IPS-18c (cell line): ENCODE measurements at regions not wholly inside any gene's neighbourhood (a gene's known extent, or its start where the extent isn't known, plus 50 kb on each side); places are given as distances from the start of the nearest gene placed in this dataset.
"Not testable (repeated sequence)": the region's sequence is repeated elsewhere in the genome, so short reads cannot be mapped to it uniquely, and the experiment has no call there.

Experiments used
- H3K4me3 ChIP-seq: 2 replicates; pipeline ENCODE4 v1.7.0; 2013; ENCODE audit warnings: low read depth, mild to moderate bottlenecking, low read length, moderate library complexity; ENCODE audit not compliant: insufficient read depth
- H3K9me3 ChIP-seq: one replicate; pipeline ENCODE4 v1.6.1; 2013; ENCODE audit warnings: mild to moderate bottlenecking, low read length, moderate library complexity; ENCODE audit not compliant: control insufficient read depth, insufficient read depth

DNA sequence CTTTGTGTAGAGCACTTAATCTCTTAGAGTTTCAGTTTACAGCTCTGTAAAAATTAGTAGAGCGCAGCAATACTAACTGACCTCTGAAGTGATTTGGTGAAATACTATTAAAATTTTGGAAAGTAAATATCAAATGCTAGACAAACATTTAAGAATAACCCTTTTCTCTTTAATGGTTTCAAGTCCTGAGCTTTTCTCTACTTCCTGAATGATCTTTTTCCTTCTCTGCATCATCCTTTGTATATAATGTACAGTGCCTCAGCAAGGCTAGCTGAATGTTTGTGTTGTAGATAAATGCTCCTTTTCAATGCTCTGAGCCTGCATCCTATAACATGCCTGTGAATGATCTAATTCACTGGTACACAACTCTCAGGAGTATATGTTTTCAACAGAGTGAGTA, 272.9 kb downstream of the ADGRL2 start:
- Histone ChIP-seq H3K4me3 (no peak overlapping the region), H3K9me3 (no peaks in the 10 kb centered on the region)

DNA sequence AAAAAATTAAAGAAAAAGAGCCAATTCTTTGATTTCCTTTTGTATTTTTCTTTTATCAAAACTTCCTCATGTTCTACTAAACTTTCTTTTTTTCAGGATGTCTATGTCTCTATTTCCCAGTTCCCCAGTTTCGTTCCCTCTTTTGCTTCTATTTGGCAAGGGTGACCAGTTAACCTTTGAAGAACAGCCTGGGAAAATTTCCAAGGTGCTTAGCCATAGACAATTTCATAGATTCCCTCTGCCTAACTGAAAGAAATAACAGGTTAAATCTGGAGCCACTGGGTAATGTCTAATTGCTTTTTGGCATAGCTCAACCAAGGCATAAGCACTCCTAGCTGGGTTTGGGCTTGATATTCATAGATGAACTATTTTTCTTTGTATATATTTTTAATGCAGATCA, 272.3 kb downstream of the ADGRL2 start:
- Histone ChIP-seq H3K4me3 (no peak overlapping the region), H3K9me3 (no peaks in the 10 kb centered on the region)

DNA sequence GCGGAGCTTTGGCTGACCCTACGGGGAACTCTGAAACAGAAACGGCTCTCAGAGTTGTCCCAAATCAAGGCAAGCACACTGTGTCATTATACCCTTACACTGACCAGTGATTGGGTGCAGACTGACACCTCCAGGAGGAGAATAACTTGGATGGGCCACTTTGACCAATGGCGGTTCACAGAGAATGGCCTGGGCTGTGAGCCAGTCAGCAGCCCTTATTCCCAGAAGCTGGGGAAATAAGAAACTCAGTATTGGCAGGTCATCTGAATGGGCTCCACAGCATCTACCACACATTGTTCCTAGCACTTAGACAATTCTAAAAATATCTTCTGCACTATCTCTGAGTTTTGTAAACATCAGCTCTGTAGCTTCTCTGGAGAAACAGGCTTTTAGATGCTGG, 265.2 kb downstream of the ADGRL2 start:
- Histone ChIP-seq H3K4me3 (no peak overlapping the region), H3K9me3 (no peaks in the 10 kb centered on the region)

DNA sequence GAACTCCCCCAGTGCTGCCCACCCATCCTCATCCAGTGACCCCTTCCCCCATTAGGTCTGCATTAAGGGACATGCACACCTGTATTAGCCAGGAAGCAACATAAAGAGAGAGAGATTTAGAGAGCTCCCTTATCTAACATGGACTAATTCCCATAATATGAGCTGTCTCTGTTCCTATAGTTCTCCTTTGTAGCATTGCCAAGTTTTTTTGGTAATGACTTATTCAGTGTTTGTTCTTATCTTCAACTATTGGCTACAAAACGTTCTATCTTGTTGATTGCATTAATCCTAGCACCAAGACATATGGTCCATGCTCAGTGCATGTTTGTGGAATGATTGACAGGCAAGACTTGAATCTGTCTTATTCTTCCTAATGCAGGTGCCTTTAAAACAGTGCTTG, 264.0 kb downstream of the ADGRL2 start:
- H3K9me3 ChIP-seq = no peaks in the 10 kb centered on the region
- H3K4me3 ChIP-seq = no peak overlapping the region

DNA sequence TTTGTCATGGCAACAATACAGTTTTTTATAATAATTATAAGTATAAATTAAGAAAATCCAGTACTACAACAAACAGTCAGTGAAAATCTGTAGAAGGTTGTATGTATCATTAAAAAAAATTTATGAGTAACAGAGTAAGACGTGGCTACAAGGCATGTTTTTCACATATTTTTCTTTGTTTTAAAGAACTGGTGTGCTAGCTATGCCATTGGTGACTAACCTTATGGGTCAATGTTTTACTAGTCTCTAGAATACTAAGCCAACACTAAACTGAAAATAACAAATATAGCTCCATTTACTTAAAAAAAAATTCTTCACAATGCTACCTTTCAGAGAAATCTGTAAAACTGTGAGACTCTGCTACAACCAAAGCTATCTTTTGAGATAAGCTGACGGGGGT, 261.5 kb downstream of the ADGRL2 start:
- H3K9me3 ChIP-seq = no peaks in the 10 kb centered on the region
- H3K4me3 ChIP-seq = no peak overlapping the region

DNA sequence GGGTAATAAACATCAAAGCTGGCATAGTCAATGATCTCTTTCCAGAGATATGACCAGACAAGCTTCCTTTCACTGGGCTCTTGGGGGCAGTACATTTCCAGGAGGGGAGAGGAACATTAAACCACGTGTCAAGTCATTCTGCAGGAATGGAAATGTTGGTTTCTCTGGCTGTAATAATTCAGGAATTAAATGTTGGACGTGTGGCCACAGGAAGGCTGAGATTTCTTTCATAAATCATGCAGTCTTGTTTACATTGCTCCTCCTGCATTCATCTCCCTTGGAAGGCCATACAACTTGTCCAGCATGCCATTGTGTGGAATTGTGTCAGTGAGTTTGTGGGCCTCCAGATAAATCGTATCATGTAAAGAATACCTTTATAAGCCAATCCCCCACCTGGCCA, 259.2 kb downstream of the ADGRL2 start:
- H3K9me3 ChIP-seq = no peaks in the 10 kb centered on the region
- H3K4me3 ChIP-seq = no peak overlapping the region

DNA sequence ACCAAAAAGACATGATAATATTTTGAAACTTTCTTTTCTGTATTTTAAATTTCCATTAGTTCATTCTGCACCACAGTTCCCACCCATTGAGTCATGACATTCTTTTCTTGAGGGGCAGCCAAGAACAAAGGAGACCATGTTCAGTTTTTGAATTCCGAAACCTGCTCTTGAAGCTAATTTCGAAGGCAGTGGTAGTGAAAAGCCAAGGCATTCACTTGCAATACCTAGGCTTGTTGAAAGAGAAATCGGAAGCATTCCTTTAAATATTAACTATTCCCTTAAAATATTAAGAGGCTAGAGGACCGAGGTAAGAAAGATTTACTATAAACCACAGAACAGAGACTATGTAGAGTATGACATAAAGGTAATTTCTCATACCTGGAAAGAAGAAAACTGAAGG, 256.3 kb downstream of the ADGRL2 start:
- Histone ChIP-seq H3K9me3 (no peaks in the 10 kb centered on the region), H3K4me3 (no peak overlapping the region)

DNA sequence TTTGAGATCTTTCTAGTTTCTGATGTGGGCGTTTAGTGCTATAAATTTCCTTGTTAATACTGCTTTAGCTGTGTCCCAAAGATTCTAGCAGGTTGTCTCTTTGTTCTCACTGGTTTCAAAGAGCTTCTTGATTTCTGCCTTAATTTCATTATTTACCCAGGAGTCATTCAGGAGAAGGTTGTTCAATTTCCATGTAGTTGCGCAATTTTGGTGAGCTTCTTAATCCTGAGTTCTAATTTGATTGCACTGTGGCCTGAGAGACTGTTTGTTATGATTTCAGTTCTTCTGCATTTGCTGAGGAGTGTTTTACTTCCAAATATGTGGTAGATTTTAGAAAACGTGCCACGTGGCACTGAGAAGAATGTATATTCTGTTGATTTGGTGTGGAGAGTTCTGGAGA, 254.6 kb downstream of the ADGRL2 start:
- H3K9me3 ChIP-seq, H3K4me3 ChIP-seq: not testable (repeated sequence)

DNA sequence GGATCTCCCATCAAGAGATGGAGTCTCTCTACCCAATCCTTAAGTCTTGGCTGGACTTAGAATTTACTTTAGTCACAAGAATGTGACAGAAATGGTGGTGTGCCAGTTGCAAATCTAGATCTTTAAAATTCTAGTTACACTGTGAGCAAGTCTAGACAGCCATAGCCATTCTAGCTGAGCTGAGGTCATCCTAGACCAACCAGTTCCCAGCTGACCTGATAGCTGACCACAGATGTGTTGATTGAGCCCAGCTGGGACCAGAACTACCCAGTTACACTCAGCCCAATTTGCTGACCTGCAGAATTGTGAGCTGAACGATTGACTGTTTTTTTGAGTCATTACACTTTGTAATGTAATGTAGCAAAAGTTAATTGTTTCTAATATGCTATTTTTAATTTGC, 251.8 kb downstream of the ADGRL2 start:
- H3K9me3 ChIP-seq = no peaks in the 10 kb centered on the region

DNA sequence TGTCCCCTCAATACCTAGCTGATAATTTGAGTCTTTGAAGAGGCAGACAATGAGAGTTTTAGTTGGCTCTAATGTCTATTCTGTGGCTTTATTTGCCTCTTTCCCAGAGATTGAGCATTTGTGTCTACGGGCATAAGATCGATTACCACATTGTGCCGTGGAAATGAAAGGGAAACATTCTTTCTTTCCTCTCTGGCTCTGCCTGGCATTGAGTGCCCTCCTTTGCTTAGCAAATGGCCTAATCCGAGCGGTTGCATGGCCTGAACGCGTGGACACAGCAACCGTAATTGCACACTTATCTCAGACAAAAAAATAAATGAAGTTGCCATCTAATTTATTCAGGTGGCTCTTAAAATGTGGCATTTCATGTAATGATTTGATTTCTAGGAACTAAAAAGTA, 247.9 kb downstream of the ADGRL2 start:
- Histone ChIP-seq H3K4me3 (no peak overlapping the region), H3K9me3 (no peaks in the 10 kb centered on the region)

More for the DNA sequence above, 251.8 kb downstream of the ADGRL2 start:
- H3K4me3 ChIP-seq = no peak overlapping the region

DNA sequence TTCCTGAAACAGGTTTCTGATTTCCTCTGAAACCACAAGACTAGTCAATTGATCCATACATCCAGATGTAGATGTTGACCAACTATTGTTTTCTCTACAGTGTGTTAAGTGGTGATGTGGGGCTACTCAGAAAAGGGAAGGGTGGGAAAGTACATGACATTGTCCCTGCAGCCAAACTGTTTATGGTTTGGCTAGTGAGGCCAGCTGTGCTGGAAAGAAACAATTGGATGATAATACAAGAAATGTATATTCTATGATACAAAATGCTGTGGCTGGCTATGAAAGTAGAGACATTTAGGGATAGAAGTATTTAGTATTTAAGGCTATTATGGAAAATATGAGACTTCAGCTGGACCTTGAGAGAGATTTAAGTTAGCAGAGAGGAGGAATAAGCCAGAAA, 244.5 kb downstream of the ADGRL2 start:
- Histone ChIP-seq H3K9me3 (no peaks in the 10 kb centered on the region), H3K4me3 (no peak overlapping the region)

DNA sequence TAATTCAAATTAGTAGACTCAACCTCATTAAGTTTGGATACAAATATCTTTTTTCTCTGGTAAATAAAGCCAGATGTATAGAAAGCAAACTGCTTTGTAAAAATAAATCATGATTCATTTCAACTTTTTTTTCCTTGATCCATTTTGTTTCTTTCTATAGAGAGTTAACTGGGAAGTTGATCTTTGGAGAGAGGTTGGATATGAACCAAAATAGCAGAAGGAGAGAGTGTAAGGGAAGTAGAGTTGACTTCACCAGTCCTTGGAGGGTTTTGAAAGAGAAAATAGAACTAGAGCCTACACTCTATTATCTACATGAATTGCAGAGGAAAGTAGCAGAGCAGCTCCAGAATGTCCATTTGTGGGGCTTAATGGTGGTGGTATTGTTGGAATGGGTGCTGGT, 243.8 kb downstream of the ADGRL2 start:
- Histone ChIP-seq H3K9me3 (no peaks in the 10 kb centered on the region), H3K4me3 (no peak overlapping the region)

DNA sequence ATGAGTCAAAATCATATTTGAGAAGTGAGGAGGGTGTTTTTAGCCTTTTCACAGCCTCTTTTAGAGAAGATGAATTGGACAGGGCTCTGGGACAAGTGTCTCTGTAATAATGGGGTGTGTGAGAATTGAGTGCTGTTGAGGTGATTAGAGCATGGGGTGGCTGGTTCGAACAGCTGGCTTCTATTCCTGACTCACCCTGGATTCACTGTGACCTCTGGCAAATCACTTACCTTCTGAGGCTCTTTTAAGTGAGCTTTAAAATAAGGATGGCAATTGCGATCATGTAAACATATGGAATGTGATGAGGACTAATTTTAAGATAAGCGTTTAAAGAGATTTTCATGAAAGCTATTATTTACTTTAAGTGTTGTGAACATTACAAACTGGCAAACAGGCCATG, 243.4 kb downstream of the ADGRL2 start:
- H3K9me3 ChIP-seq = no peaks in the 10 kb centered on the region
- H3K4me3 ChIP-seq = no peak overlapping the region

DNA sequence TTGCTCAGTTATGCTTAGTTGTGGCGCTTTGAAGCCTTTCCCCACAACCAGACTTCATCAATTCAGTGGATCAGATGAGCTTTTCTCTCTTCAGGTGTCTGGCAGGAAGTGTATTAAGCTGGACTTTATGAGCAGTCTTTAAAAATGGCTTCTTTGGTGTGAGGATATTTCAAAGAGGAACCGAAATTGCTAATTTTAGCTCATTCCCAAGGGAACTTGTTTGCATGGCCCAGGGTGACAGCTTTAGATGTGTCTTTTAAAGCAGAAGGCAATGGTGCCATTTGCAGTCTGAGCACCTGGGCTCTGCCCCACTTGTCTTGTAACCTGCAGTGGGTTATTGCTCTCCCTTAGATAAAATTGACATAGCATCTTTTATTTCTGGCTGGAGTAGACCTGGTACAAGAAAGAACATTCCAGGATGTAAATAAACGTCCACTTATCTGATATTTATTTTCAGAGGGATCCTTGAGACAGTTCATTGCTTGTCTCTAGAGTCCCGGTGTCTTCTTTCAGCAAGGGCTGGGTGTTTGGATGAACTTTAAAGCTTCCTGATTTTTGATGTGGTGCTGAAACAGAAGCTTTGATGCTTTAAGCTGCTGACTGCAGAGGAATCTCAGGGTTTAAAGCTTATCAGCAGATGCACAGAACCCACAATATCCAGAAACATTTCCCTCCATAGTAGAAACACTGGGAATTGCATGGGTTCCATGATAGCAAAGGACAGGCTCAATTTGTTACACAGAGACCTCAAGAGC, 241.7 kb downstream of the ADGRL2 start:
- no peaks in the 10 kb centered on the region for H3K9me3 ChIP-seq
- H3K4me3 ChIP-seq = no peak overlapping the region
